ENCODE measurements at regions not wholly inside any gene's neighbourhood (a gene's known extent, or its start where the extent isn't known, plus 50 kb on each side); places are given as distances from the start of the nearest gene placed in this dataset.

- TF ChIP-seq CHAMP1 (IDR thresholded peaks at IDR 0.05) (0 out of 2 replicates have a peak, but pooled peaks have one; percentile 31), RERE (CRISPR knock-in tag; IDR thresholded peaks at IDR 0.05; ENCODE audit: borderline replicate concordance) (no peak), DIDO1 (tag; IDR thresholded peaks at IDR 0.05; ENCODE audit: low read depth) (no peak), GABPA (tag; conservative IDR thresholded peaks at IDR 0.05; ENCODE audit: low read depth) (no peak), NFRKB (IDR thresholded peaks at IDR 0.05; ENCODE audit: low read depth) (0 out of 2 replicates have a peak, but pooled peaks have one; percentile 31), E2F6 (IDR thresholded peaks at IDR 0.05; ENCODE audit: borderline replicate concordance in 1 of 2, extremely low read depth in 1 of 2, insufficient read depth in 1 of 2, insufficient read length in 1 of 2, low read depth in 1 of 2, low read length in 1 of 2, poor library complexity in 1 of 2, severe bottlenecking in 1 of 2) (peak in 1 of 2 experiments; percentile 48), HNRNPH1 (optimal IDR thresholded peaks at IDR 0.05; ENCODE audit: low read depth, low read length) (no peak), PHF20 (IDR thresholded peaks at IDR 0.05; ENCODE audit: partially characterized antibody) (no peak), JUND (IDR thresholded peaks at IDR 0.05; ENCODE audit: borderline replicate concordance, low read depth, low read length) (no peak), JUND (tag; IDR thresholded peaks at IDR 0.05; ENCODE audit: borderline replicate concordance, low read depth, low read length) (peak; percentile 29; the same call in 1 of the 3 replicates), MTA2 (IDR thresholded peaks at IDR 0.05; ENCODE audit: low read depth) (no peak), BACH1 (tag; IDR thresholded peaks at IDR 0.05) (0 out of 2 replicates have a peak, but pooled peaks have one; percentile 20), ZFX (CRISPR knock-in tag; IDR thresholded peaks at IDR 0.05) (no peak), DPF2 (IDR thresholded peaks at IDR 0.05) (0 out of 2 replicates have a peak, but pooled peaks have one; percentile 25), HNRNPUL1 (IDR thresholded peaks at IDR 0.05; ENCODE audit: low read length) (no peak)
- TF ChIP-seq, protein P1, sequence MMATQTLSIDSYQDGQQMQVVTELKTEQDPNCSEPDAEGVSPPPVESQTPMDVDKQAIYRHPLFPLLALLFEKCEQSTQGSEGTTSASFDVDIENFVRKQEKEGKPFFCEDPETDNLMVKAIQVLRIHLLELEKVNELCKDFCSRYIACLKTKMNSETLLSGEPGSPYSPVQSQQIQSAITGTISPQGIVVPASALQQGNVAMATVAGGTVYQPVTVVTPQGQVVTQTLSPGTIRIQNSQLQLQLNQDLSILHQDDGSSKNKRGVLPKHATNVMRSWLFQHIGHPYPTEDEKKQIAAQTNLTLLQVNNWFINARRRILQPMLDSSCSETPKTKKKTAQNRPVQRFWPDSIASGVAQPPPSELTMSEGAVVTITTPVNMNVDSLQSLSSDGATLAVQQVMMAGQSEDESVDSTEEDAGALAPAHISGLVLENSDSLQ (IDR thresholded peaks at IDR 0.05) = 0 out of 2 replicates have a peak, but pooled peaks have one; percentile 13
Measured at GRCh38 chr15:36449662-36450145, 129.7 kb upstream of the CDIN1 start (continued).
